SK-MEL-5 (cell line): ENCODE measurements at regions not wholly inside any gene's neighbourhood (a gene's known extent, or its start where the extent isn't known, plus 50 kb on each side); places are given as distances from the start of the nearest gene placed in this dataset.
"Not testable (repeated sequence)": the region's sequence is repeated elsewhere in the genome, so short reads cannot be mapped to it uniquely, and the experiment has no call there.

Experiments used
- DNase-seq: peaks from one replicate; pipeline ENCODE4 v3.0.0-alpha.2; 2016; ENCODE audit warnings: low read depth, low spot score
- in situ Hi-C: cut with HindIII; loops from 2 replicates; pipeline ENCODE4 v1.10.0; 2016; ENCODE audit warnings: low sequenced_read_pairs, high pct_unique_total_duplicates, low pct_unique_long_range_greater_than_20kb

DNA sequence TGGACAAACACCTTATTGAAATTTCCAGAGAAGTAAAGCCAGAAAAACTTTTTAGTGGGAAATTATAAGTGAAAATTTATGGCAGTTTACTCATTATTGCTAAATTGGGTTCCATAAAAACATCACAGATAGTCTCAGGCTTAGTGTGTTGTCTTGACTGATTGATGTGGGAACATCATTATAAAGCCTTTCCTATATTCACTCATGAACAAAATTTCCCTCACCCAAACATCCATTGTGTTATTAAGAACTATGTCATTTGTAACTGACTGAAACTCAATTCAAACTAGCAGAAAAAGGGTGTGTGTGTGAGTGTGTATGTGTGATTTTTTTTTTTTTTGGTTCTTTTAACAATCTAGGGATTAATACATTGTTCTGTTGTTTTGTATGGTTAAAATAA, 143.7 kb upstream of the SEMA6A start:
- DNase-seq: no peak
- in situ Hi-C loops: no loop called here

DNA sequence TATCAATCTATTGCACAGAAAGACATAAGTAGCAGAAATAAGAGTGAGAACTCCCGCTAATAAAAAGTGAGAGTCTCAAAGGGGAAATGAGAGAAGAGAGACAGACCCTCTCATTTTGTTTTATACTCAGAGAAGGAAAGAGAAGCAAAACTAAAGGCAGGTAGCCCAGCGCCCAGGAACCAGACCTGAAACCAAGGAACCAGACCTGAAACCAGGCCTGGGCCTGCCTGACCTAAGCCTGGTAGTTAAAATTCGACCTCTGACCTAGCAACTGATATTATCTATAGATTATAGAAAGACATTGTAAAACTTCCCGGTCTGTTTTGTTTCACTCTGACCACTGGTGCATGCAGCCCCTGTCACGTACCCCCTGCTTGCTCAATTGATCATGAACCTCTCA, 134.5 kb upstream of the SEMA6A start:
- in situ Hi-C loops: no loop called here
- no peak for DNase-seq

DNA sequence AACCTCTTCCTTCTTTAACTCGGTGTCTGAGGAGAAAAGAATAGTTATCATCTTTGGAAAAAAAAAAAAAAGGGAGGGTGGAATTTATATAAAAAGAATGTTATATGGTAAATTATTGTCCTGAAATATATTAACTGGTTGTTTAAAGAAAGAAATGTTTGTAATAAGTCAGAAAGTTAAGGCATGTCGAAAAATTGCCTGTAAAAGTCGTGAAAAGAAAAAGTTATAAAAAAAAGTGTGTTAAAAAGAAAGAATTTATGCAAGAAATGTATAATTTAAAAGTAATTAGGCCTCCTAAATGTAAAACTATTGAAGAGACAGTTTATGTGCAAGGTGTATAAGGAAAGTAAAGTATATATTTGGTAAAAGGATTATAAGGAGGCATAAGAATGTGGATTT, 130.5 kb upstream of the SEMA6A start:
- in situ Hi-C loops, DNase-seq: not testable (repeated sequence)

DNA sequence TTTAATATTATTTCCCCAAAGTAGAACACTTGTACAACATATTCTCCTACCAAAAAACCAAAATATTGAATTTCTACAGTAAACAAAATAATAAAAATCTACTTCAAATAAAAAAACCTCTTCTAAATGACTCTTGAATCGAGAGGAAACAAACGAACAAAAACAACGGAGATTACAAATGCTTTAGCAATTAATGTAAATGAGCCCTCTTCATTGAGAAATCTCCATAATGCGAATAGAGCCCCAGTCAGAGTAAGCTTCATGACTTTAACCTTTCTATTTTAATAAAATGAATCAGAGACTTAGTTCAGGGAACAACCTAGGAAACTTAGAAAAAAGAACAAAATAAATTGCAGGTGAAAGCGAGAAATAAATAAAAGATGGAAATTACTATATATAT, 129.3 kb upstream of the SEMA6A start:
- in situ Hi-C loops: no loop called here
- no peak for DNase-seq

DNA sequence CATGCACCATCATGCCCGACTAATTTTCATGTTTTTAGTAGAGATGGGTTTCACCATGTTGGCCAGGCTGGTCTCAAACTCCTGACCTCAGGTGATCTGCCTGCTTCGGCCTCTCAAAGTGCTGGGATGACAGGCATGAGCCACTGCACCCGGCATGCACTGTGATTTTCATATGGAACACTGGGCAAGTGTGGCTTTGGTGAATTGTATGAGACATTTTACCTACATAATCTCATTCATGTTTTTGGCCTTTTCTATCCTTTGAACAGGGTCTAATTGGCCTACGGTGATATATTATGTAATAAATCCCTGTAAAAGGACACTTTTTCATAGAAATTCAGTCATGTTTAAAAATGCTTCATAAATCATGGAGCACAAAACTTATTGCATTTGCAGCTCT, 128.7 kb upstream of the SEMA6A start:
- no peak for DNase-seq
- in situ Hi-C loops: no loop called here

DNA sequence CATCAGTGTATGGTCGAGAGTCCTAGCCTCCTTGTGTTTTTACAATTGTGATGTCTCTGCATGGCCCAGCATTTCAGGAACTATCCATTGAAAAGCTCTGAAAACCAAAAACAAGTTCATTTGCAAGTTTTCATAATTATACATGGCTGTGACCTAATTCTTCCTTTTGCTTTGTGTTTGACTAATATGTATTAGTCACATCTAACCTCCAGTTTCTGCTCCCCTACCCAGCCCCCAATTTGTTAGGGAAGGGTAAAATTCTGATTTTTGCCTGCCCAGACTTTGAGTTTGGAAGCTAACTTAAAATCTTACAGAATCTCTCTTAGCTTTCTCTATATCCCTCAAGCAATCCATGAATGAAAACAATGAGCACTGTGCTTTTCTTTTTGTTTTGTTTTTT, 128.2 kb upstream of the SEMA6A start:
- no peak for DNase-seq
- in situ Hi-C loops: no loop called here

DNA sequence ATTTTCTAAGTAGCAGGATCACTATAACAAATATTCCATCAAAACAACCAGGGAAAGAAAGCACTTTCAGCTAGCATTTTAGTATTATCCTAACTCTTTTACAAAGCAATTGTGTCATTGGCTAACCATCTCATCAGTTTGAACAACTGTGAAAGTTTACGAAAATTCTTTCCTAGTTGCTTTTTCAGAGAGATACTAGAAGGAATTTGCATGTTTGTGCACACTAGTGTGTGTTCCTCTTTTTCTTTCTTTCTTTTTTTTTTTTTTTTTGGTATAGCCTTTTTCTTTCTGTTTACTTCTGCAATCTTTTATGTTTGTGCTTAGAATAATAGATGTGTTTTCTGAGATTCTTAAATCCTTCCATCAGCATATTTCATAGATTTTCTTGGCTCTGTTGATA, 124.7 kb upstream of the SEMA6A start:
- in situ Hi-C loops: no loop called here
- no peak for DNase-seq

DNA sequence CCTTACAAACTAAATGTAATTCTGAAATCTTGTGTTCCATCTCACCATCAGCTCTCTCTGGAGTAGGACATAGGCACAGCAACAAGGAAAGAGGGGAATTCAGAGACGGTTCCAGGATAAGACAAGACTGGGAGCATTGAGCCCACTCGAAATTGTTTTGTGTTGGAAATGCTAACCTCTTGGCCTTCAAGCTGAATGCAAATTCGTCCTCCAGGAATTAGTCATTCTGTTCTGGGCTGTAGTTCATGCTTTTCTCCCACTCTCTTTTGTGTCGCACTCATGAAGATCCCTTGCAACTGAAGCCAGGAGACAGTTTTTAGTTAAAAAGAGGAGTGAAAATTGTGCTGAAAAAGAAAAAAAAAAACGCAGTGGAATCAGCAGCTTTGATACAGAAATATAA, 121.7 kb upstream of the SEMA6A start:
- no peak for DNase-seq
- in situ Hi-C loops: no loop called here

DNA sequence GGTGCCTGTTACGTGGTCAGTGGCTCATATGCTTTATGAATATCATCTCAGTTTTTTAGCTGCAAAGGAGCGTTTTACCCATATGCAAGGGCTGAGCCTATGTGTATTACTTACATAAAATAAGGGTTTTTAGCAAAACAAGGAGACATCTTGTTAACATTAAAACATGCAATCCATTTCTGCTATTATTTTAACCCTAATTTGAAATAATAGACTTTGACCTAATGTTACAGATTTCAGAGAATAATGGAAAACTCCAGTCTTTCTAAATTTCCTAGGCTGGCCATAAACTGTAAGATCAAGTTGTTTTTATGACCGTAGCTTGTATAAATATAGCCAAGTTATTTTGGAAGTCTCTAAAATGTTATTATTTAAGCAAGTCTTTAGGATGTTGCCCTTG, 121.1 kb upstream of the SEMA6A start:
- in situ Hi-C loops: no loop called here
- DNase-seq: no peak

DNA sequence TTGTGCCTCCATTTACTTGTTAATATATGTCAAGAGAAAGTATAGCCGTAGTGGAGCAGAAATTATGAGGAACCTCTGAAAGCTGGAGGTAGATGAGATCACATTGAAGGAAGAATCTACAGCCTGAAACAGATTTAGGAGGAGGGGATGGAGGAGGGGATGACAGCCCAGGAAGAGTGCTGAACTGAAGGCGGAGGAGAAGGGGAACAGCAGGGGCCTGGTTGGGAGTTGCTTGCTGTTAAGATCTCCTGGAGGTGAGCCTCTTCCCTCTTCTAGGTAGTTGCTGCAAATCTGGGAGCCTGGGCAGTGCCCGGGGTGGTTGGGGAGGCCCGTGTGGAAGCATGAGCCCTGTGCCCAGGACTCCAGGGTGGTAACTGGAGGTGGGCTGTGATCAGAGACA, 111.8 kb upstream of the SEMA6A start:
- DNase-seq: no peak
- in situ Hi-C loops: no loop called here

DNA sequence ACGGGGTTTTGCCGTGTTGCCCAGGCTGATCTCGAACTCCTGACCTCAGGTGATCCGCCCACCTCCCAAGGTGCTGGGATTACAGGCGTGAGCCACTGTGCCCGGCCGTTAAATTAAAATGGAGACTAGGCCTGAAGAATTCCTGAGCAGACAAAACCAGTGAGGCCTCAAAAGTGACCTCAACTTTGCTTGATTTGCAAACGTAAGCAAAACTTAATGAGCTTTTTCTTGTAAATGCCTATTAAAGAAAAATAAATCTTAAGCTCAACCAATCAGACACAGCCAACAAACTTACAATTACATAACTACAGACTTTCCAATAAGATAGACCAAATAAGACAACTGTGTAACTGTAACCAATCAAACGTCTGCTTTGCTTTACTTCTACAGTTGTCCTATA, 111.3 kb upstream of the SEMA6A start:
- no peak for DNase-seq
- in situ Hi-C loops: no loop called here

DNA sequence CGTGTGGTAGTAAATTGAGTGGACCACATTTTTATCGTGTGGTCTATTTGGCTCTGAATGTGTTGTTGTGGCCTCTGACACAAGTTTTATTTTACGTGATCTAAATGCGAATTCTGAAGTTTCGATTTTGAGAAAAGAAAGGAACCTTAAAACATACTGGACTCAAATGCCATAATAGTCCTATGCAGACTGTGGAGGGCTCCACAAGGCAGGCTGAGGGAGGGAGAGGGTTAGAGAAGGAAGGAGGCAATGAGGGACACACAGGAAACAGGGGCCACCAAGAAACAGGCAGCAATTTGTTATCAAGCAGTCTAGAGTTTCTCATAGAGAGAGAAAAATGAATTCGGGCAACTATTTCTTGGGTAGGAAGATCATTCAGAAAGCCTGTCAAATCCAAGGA, 110.4 kb upstream of the SEMA6A start:
- in situ Hi-C loops: no loop called here

DNA sequence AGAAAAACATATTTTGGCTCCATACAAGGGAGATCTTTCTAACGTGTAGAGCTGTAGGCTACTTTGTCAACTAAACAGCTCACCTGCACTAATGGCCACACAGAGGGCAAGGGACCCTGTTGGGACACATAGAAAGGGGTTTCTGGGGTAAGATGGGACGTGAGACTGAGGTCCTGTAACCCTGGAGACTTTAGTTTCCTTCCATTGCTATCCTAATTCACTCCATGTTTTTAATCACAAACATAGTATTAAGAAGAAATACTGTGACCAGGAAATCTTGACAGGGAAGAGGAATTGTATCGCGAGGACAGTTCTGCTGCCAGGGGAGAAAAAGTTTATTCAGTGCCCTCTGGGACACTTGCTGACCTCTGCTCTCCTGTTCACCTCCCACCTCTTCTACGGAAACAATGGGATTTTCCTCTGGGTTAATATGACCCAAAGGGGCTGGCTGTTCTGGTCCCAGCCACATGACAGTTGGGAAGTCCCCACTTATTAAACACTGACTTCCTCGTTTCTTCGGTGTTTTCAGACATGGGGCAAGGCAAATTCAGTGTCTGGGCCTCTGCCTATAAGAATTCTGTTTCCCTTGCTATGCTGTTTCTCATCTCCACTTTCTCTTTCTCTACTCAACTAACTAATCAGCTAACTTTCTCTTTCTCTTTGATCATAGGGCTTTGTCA, 106.9 kb upstream of the SEMA6A start:
- no peak for DNase-seq
- in situ Hi-C loops: no loop called here

More for the DNA sequence above, 110.4 kb upstream of the SEMA6A start:
- DNase-seq: peak; percentile 70

DNA sequence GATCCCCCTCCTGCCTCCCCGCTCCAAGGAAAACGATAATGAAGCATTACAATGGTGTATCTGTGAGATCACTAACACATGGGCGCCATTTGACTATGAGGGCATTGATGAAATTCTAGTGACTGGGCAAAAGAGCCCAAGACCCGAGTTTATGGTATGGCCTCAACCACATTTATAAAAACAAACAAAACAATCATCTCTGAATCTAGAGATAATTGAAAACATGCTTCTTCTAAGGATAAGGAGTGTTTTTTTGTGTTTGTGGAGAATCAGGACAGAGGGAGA, 100.9 kb upstream of the SEMA6A start:
- DNase-seq: no peak
- in situ Hi-C loops: no loop called here

DNA sequence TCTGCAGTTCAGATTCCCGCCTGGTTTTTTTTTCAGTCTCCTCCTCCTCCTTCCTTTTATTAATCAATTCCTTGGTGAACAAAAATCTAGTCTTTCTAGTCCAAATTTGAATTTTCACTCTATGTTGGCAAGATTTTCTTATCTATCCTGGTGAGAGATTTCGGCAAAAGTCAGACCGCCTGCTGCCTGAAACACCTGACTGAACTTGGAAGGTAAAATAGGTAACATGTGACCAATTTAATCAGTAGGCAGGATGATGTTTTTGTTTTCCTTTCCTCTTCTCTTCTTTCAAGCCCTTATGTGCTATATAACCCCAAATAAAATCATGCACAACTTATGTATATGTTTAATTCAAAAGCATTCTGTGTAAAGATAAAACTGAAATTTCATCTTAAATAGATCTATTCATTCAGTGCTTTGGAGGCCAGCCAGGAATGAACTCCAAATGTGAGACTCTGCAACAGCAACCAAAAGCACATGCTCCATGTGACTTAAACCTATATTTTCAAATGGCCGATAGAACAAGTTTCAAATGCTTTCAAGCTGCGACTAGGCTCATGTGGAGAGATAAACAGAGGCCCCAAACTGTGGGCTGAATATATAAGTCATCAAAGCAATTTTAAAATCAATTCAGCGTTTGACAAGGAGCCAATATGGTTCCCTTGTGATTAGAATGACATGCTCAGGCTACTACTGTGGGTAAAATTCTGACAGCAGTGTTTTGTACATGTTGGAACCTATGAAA, 100.4 kb upstream of the SEMA6A start:
- peak; percentile 97 for DNase-seq
- in situ Hi-C loops: no loop called here

DNA sequence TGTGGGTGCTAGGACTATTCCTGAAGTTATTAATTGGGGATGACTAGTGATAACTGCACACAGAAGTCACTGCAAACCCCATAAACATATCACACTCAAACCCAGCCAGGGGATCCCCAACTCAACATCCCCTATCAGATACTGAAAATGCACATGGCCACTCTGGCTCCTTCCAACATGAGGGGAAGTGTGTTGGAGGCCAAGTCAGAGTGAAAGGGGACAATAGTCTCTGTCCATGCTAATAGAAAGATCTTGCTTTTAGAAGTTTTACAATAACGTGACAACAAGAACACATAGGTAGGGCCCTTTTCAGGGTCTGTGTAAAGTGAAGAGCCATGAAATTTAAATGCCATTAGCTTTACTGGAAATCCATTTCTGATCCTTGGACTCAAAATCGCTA, 98.8 kb upstream of the SEMA6A start:
- DNase-seq: no peak
- in situ Hi-C loops: no loop called here

DNA sequence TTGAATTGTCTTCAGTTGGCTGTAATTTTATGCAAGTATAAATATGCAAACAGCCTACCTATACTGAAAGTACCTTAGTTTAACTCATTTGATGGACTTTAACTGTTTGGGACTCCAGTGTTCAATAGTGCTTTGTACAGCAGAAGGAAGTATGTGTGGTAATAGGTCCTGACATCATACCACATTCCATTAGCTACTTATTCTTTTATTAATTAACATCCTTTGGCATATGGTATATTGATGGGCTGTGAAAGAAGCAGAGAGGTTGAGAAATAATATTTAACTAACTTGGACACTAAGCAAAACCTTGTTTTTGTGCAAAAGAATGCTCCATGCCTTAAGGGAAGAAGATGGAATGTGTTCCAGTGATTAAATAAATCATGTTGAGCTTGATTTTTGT, 97.6 kb upstream of the SEMA6A start:
- in situ Hi-C loops: no loop called here
- peak; percentile 20 for DNase-seq

DNA sequence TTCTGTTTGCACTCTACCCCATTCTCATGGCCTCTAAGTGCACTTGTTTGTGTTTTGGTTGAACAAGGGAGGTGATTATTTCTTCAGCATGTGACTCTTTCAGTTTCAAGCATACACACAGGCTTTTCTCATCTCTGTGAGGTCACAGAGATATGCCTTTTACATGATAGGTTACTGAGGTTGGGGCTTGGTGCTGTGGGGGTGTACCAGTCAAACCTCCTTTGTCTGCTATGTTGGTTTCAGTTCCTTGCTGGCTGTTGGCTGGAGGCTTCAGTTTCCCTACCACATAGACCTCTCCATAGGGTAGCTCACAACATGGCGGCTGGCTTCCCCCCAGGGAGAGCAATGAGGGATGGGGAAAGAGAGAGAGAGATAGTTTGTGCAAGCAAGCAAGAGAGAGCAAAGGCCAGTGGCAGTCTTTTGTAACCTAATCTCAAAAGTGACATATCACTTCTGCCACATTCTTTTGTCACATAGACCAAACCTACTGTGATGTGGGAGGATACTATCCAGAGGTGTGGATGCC, 96.7 kb upstream of the SEMA6A start:
- in situ Hi-C loops: no loop called here
- peak; percentile 99 for DNase-seq

DNA sequence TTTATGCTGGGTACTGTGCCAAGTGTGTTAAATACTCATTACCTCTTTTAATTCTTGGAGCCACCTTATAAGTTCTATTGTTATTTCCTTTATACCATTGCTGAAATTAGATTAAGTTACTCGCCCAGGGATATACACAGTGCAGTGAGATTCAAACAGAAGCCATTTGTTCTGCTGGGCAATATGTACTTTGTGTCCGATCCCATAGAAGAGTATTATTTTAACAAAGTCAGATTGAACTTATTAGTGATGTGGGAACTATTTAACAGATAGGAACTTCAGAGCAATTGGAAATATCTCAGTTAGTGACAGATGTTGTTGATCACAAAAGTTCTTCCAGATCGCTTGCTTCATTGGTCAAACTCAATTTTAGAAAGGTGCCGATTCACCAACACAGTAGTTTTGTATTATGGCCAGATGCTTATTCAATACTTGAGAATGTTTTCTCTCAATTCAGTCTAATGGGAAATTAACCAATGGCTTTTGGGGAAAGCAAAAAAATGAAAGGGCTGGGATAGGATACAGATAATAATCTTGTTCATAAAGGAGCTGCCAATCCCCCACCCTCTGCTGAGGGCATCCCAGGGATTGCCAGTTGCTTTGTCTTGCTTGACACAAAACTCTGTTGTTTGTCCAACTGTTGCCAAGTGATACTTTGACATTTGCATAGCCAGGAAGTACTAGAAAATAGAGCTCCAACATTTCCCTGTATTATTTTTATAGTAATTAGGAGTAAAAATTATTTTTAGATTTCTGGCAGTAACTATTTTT, 94.8 kb upstream of the SEMA6A start:
- DNase-seq: peak; percentile 89
- in situ Hi-C loops: no loop called here
